SK-N-SH (cell line): ENCODE measurements at regions not wholly inside any gene's neighbourhood (a gene's known extent, or its start where the extent isn't known, plus 50 kb on each side); places are given as distances from the start of the nearest gene placed in this dataset.

Experiments
- CTCF ChIA-PET: fragments of 300-600, 350-600 bp; formaldehyde crosslinking; extraction: SDS; loops from one replicate; lab custom pipeline; 2021; lab: Yijun Ruan, JAX
- POLR2A ChIA-PET: fragments of 350-600 bp; sonication (Branson Sonifier 250); formaldehyde crosslinking; extraction: SDS; loops from one replicate; lab custom pipeline; 2020; ENCODE audit warnings: antibody characterized with exemption, inconsistent platforms; lab: Yijun Ruan, JAX
- DNase-seq: peaks from one replicate; pipeline ENCODE4 v3.0.0; 2012
- H2AFZ ChIP-seq: fragments of 200-600 bp; sonication (generic); 2 replicates; pipeline ENCODE4 v1.8.1; 2016; ENCODE audit warnings: antibody characterized with exemption, mild to moderate bottlenecking, low read depth
- H3F3A ChIP-seq: fragments of 200-600 bp; sonication (generic); replicated peaks from 2 replicates; pipeline ENCODE3; 2016; ENCODE audit warnings: antibody characterized with exemption, mild to moderate bottlenecking; ENCODE audit not compliant: insufficient read depth
- H3K27ac ChIP-seq, 2 experiments: fragments of 200-500 bp in 1 of 2; fragments of 200-600 bp in 1 of 2; sonication (Bioruptor generic) in 1 of 2; sonication (generic), shearing (Covaris generic) in 1 of 2; 2 replicates each; pipeline versions ENCODE4 v1.5.1 to v1.6.1; 2014 to 2016; ENCODE audit warnings: low read depth in 2 of 2, inconsistent platforms in 1 of 2, low read length in 1 of 2, mild to moderate bottlenecking in 1 of 2, mixed read lengths in 1 of 2
- H3K27me3 ChIP-seq: fragments of 200-600 bp; sonication (generic), shearing (Covaris generic); 2 replicates; pipeline ENCODE4 v1.6.1; 2016; ENCODE audit warnings: mixed run types; ENCODE audit not compliant: insufficient read depth
- H3K36me3 ChIP-seq, 2 experiments: fragments of 200-500 bp in 1 of 2; fragments of 200-600 bp in 1 of 2; sonication (Bioruptor generic) in 1 of 2; sonication (generic) in 1 of 2; replicated peaks in 1 of 2; 2 replicates each; pipeline versions ENCODE3 to v1.5.1; 2014 to 2016; ENCODE audit warnings: low read length in 1 of 2, mild to moderate bottlenecking in 1 of 2; ENCODE audit not compliant: insufficient read depth in 2 of 2, control insufficient read depth in 1 of 2
- H3K4me1 ChIP-seq, 2 experiments: fragments of 200-500 bp in 1 of 2; fragments of 200-600 bp in 1 of 2; sonication (Bioruptor generic) in 1 of 2; sonication (generic), shearing (Covaris generic) in 1 of 2; 2 replicates each; pipeline versions ENCODE4 v1.5.1 to v1.6.1; 2014 to 2016; ENCODE audit warnings: low read depth in 1 of 2, low read length in 1 of 2, mixed run types in 1 of 2; ENCODE audit not compliant: insufficient read depth in 2 of 2, control insufficient read depth in 1 of 2
- H3K4me2 ChIP-seq: fragments of 200-600 bp; sonication (generic), shearing (Covaris generic); 2 replicates; pipeline ENCODE4 v1.6.1; 2017; ENCODE audit warnings: mixed run types
- H3K4me3 ChIP-seq, 2 experiments: fragments of 200-500 bp in 1 of 2; fragments of 200-600 bp in 1 of 2; sonication (Bioruptor generic) in 1 of 2; sonication (generic), shearing (Covaris generic) in 1 of 2; 2 replicates each; pipeline versions ENCODE4 v1.5.1 to v1.8.1; 2014 to 2016; ENCODE audit warnings: low read depth in 2 of 2, inconsistent platforms in 1 of 2, low read length in 1 of 2, mild to moderate bottlenecking in 1 of 2, mixed read lengths in 1 of 2, moderate library complexity in 1 of 2
- H3K79me2 ChIP-seq: fragments of 200-600 bp; sonication (generic); 2 replicates; pipeline ENCODE4 v1.8.1; 2017; ENCODE audit warnings: mild to moderate bottlenecking; ENCODE audit not compliant: insufficient read depth
- H3K9ac ChIP-seq: fragments of 200-600 bp; sonication (generic); 2 replicates; pipeline ENCODE4 v1.6.1; 2017; ENCODE audit warnings: mixed run types
- H3K9me2 ChIP-seq: fragments of 200-600 bp; sonication (generic); 2 replicates; pipeline ENCODE4 v1.6.1; 2017; ENCODE audit warnings: mixed run types
- H3K9me3 ChIP-seq: fragments of 200-600 bp; sonication (generic); 2 replicates; pipeline ENCODE4 v1.6.1; 2017; ENCODE audit warnings: mixed run types, mild to moderate bottlenecking, moderate library complexity
- H4K20me1 ChIP-seq: fragments of 200-600 bp; sonication (generic); 2 replicates; pipeline ENCODE4 v1.6.1; 2017; ENCODE audit warnings: mild to moderate bottlenecking, mixed run types; ENCODE audit not compliant: insufficient read depth
- CTCF ChIP-seq: fragments of 200-600 bp; sonication (generic); IDR thresholded peaks from 2 replicates; pipeline ENCODE4 v1.6.1; 2017; ENCODE audit warnings: antibody characterized with exemption, mild to moderate bottlenecking, moderate library complexity
- EP300 ChIP-seq, 2 experiments: IDR thresholded peaks; 2 replicates each; pipeline versions ENCODE4 v1.4.0 to v1.6.1; 2012; ENCODE audit warnings: borderline replicate concordance in 1 of 2, low read depth in 1 of 2, low read length in 1 of 2
- JUND ChIP-seq: IDR thresholded peaks from 2 replicates; pipeline ENCODE4 v1.4.0; 2012
- NFIC ChIP-seq: IDR thresholded peaks from 2 replicates; pipeline ENCODE4 v1.4.0; 2012; ENCODE audit warnings: borderline replicate concordance
- NRF1 ChIP-seq: IDR thresholded peaks from 2 replicates; pipeline ENCODE4 v1.6.1; 2012; ENCODE audit warnings: low read depth, mild to moderate bottlenecking, low read length
- PBX3 ChIP-seq: IDR thresholded peaks from 2 replicates; pipeline ENCODE4; 2012
- REST ChIP-seq: IDR thresholded peaks from 2 replicates; pipeline ENCODE4 v1.6.1; 2012; ENCODE audit warnings: mild to moderate bottlenecking, low read depth, low read length, moderate library complexity
- TCF12 ChIP-seq: IDR thresholded peaks from 2 replicates; pipeline ENCODE4 v1.4.0; 2012
- USF2 ChIP-seq: fragments of 150-350 bp; IDR thresholded peaks from 2 replicates; pipeline ENCODE4 v1.6.1; 2017; ENCODE audit warnings: antibody characterized with exemption, low read length, low read depth, borderline replicate concordance
- WGBS: methylation state at CpG from one replicate; pipeline ENCODE4 v1.1.6; 2017; ENCODE audit warnings: low lambda C conversion rate; 5-methylcytosine and 5-hydroxymethylcytosine counted together

GRCh38 chr16:64416216-64417005 lies 705.5 kb downstream of the CDH11 start (continued):
- TF ChIP-seq REST (no peak), NRF1 (no peak), PBX3 (peak; percentile 91), EP300 (IDR thresholded peaks at IDR 0.05; ENCODE audit: borderline replicate concordance in 1 of 2, low read depth in 1 of 2, low read length in 1 of 2) (peak; percentile 29 to 49; a peak in 2 of 4 replicates), CTCF (no peak), JUND (peak; percentile 55), NFIC (no peak; the same call in 1 of the 2 replicates)

GRCh38 chr16:64412578-64413280 lies 709.1 kb downstream of the CDH11 start:
- H3K27me3 ChIP-seq, result no peaks in the 10 kb centered on the region
- H3K4me1 ChIP-seq, result peaks cover 0 to 8% of the 10 kb centered on the region in 2 experiments; a peak in 1 of 4 replicates
- H4K20me1 ChIP-seq, result no peaks in the 10 kb centered on the region
- no peak overlapping the region for H3K4me3 ChIP-seq
- H3F3A ChIP-seq, result peaks cover 14% of the 10 kb centered on the region
- H3K9me2 ChIP-seq, result no peaks in the 10 kb centered on the region
- H3K4me2 ChIP-seq, result no peak overlapping the region
- POLR2A ChIA-PET, result no interaction called here
- H2AFZ ChIP-seq, result peak overlapping the region; percentile 44; the same call in 1 of the 2 replicates
- peak; percentile 49 for TF ChIP-seq PBX3
- TF ChIP-seq USF2, result no peak
- peak; percentile 12; the same call in 1 of the 2 replicates for TF ChIP-seq TCF12
- H3K36me3 ChIP-seq, result no peaks in the 10 kb centered on the region
- no peak overlapping the region for H3K9ac ChIP-seq
- WGBS, result 61% methylated on average over 2 of the region's 2 CpGs
- H3K9me3 ChIP-seq, result no peaks in the 10 kb centered on the region
- no peak for DNase-seq
- H3K79me2 ChIP-seq, result no peaks in the 10 kb centered on the region
- CTCF ChIA-PET, result no interaction called here
- peak overlapping the region in 1 of 2 experiments; percentile 72; a peak in 2 of 4 replicates for H3K27ac ChIP-seq
